GM23338 (cell line): ENCODE measurements at regions not wholly inside any gene's neighbourhood (a gene's known extent, or its start where the extent isn't known, plus 50 kb on each side); places are given as distances from the start of the nearest gene placed in this dataset.

Source experiments
- ATAC-seq: fragments of 200-7000 bp; cut with Tn5 transposase; 3 replicates; pipeline ENCODE4 v1.9.1; 2020
- DNase-seq: peaks from one replicate; pipeline ENCODE4 v3.0.0-alpha.2; 2015; ENCODE audit warnings: low spot score
- H2AFZ ChIP-seq: fragments of 200-600 bp; sonication (generic); 2 replicates; pipeline ENCODE4 v1.8.0; 2016; ENCODE audit warnings: antibody characterized with exemption, mild to moderate bottlenecking, moderate library complexity
- H3F3A ChIP-seq: fragments of 200-600 bp; sonication (generic); replicated peaks from 2 replicates; pipeline ENCODE4 v1.8.0; 2017; ENCODE audit warnings: antibody characterized with exemption, mixed run types, low read depth
- H3K27ac ChIP-seq: fragments of 200-600 bp; sonication (generic); 2 replicates; pipeline ENCODE4 v1.6.1; 2016; ENCODE audit warnings: low read depth
- H3K27me3 ChIP-seq: fragments of 200-600 bp; sonication (generic); 2 replicates; pipeline ENCODE4 v1.8.0; 2016; ENCODE audit warnings: mild to moderate bottlenecking, mixed run types, moderate library complexity; ENCODE audit not compliant: insufficient read depth
- H3K36me3 ChIP-seq: fragments of 200-600 bp; sonication (generic); 2 replicates; pipeline ENCODE4 v1.8.0; 2016; ENCODE audit warnings: mild to moderate bottlenecking; ENCODE audit not compliant: insufficient read depth
- H3K4me1 ChIP-seq: fragments of 200-600 bp; sonication (generic); 2 replicates; pipeline ENCODE4 v1.8.0; 2016; ENCODE audit warnings: mild to moderate bottlenecking, moderate library complexity; ENCODE audit not compliant: insufficient read depth
- H3K4me2 ChIP-seq: fragments of 200-600 bp; sonication (generic); 2 replicates; pipeline ENCODE4 v1.7.1; 2017; ENCODE audit warnings: mixed run types
- H3K4me3 ChIP-seq: fragments of 200-600 bp; sonication (generic); 2 replicates; pipeline ENCODE4 v1.6.1; 2016; ENCODE audit warnings: mixed run types
- H3K79me2 ChIP-seq: fragments of 200-600 bp; sonication (generic); replicated peaks from 2 replicates; pipeline ENCODE4 v1.8.0; 2017; ENCODE audit warnings: mild to moderate bottlenecking; ENCODE audit not compliant: insufficient read depth
- H3K9me2 ChIP-seq: fragments of 200-600 bp; sonication (generic); 2 replicates; pipeline ENCODE4 v1.8.0; 2017; ENCODE audit not compliant: insufficient read depth
- H4K20me1 ChIP-seq: fragments of 200-600 bp; sonication (generic); replicated peaks from 2 replicates; pipeline ENCODE4 v1.8.0; 2017; ENCODE audit warnings: mild to moderate bottlenecking; ENCODE audit not compliant: insufficient read depth
- H3K27ac Mint-ChIP-seq: 2 replicates; pipeline ENCODE4 v1.8.0; 2020; ENCODE audit warnings: inconsistent platforms, mild to moderate bottlenecking, moderate library complexity, mixed read lengths
- H3K27me3 Mint-ChIP-seq: 3 replicates; pipeline ENCODE4 v1.8.0; 2022; ENCODE audit warnings: low read depth, mild to moderate bottlenecking, moderate library complexity, mixed read lengths, inconsistent platforms; ENCODE audit not compliant: insufficient read depth, poor library complexity
- H3K36me3 Mint-ChIP-seq: 3 replicates; pipeline ENCODE4 v1.8.0; 2021; ENCODE audit warnings: low read depth, mild to moderate bottlenecking, inconsistent platforms, moderate library complexity, mixed read lengths
- H3K4me1 Mint-ChIP-seq: 3 replicates; pipeline ENCODE4 v1.8.0; 2020; ENCODE audit warnings: mild to moderate bottlenecking, inconsistent platforms, mixed read lengths
- H3K4me3 Mint-ChIP-seq: 3 replicates; pipeline ENCODE4 v1.8.0; 2021; ENCODE audit warnings: moderate library complexity, mild to moderate bottlenecking, inconsistent platforms, mixed read lengths
- H3K9me3 Mint-ChIP-seq: 3 replicates; pipeline ENCODE4 v1.8.0; 2020; ENCODE audit warnings: moderate library complexity, mild to moderate bottlenecking, inconsistent platforms, mixed read lengths
- CREB1 ChIP-seq: fragments of 250-450 bp; sonication (Bioruptor Pico); IDR thresholded peaks from 2 replicates; pipeline ENCODE4 v1.5.0; 2020; ENCODE audit warnings: low read depth, mild to moderate bottlenecking, moderate library complexity
- ETS1 ChIP-seq: IDR thresholded peaks from 2 replicates; pipeline ENCODE4 v1.6.1; 2016; ENCODE audit warnings: antibody characterized with exemption
- EZH2 ChIP-seq: fragments of 200-600 bp; sonication (generic); IDR thresholded peaks from one replicate; pipeline ENCODE4 v1.8.0; 2017; ENCODE audit warnings: antibody characterized with exemption, mild to moderate bottlenecking, low read depth; ENCODE audit not compliant: unreplicated experiment
- EZH2phosphoT487 ChIP-seq: fragments of 200-600 bp; sonication (generic); IDR thresholded peaks from one replicate; pipeline ENCODE4 v1.8.1; 2018; ENCODE audit warnings: antibody characterized with exemption; ENCODE audit not compliant: unreplicated experiment
- JUNB ChIP-seq: IDR thresholded peaks from one replicate; pipeline ENCODE4 v1.6.1; 2016; ENCODE audit warnings: antibody characterized with exemption; ENCODE audit not compliant: unreplicated experiment
- NANOG ChIP-seq: IDR thresholded peaks from 2 replicates; pipeline ENCODE4 v1.6.1; 2016; ENCODE audit warnings: antibody characterized with exemption, borderline replicate concordance
- POLR2AphosphoS5 ChIP-seq: IDR thresholded peaks from 2 replicates; pipeline ENCODE4 v1.6.1; 2016; ENCODE audit warnings: antibody characterized with exemption, low read depth
- STAT1 ChIP-seq: IDR thresholded peaks from one replicate; pipeline ENCODE4 v1.6.1; 2016; ENCODE audit warnings: antibody characterized with exemption; ENCODE audit not compliant: unreplicated experiment
- ZNF114 ChIP-seq: fragments of 250-450 bp; sonication (Bioruptor Pico); IDR thresholded peaks from 2 replicates; pipeline ENCODE4 v1.5.0; 2020; ENCODE audit warnings: mild to moderate bottlenecking, moderate library complexity
- ZNF331 ChIP-seq: fragments of 250-450 bp; sonication (Bioruptor Pico); IDR thresholded peaks from 2 replicates; pipeline ENCODE4 v1.5.0; 2020; ENCODE audit warnings: low read depth, mild to moderate bottlenecking, moderate library complexity
- TF ChIP-seq, protein P1 (sequence below), 2 experiments: fragments of 200-600 bp in 1 of 2; sonication (generic) in 1 of 2; conservative IDR thresholded peaks; 2 replicates each; pipeline versions ENCODE4 v1.5.1 to v1.6.1; 2016 to 2017; ENCODE audit warnings: antibody characterized with exemption in 2 of 2, low read depth in 2 of 2, mild to moderate bottlenecking in 2 of 2, moderate library complexity in 1 of 2
- TF ChIP-seq, protein P2 (sequence below): IDR thresholded peaks from one replicate; pipeline ENCODE4 v1.6.1; 2018; ENCODE audit warnings: antibody characterized with exemption; ENCODE audit not compliant: unreplicated experiment
- TF ChIP-seq, protein P3 (sequence below): fragments of 250-450 bp; sonication (Bioruptor Pico); IDR thresholded peaks from 2 replicates; pipeline ENCODE4 v1.5.0; 2020; ENCODE audit warnings: mild to moderate bottlenecking, moderate library complexity

- Histone ChIP-seq H3K36me3 (no peaks in the 10 kb centered on the region), H3F3A (no peaks in the 10 kb centered on the region), H2AFZ (no peak overlapping the region; the same call in 1 of the 2 replicates), H3K9me2 (no peaks in the 10 kb centered on the region), H3K79me2 (no peaks in the 10 kb centered on the region), H3K4me3 (no peak overlapping the region), H3K27ac (no peak overlapping the region), H4K20me1 (no peaks in the 10 kb centered on the region), H3K27me3 (no peaks in the 10 kb centered on the region), H3K4me1 (no peaks in the 10 kb centered on the region; the same call in 1 of the 2 replicates), H3K4me2 (no peak overlapping the region)
- peaks cover 16% of the 10 kb centered on the region; the same call in 2 of the 3 replicates for H3K36me3 Mint-ChIP-seq
- DNase-seq (no peak), ATAC-seq (no peak)
- peaks cover 2% of the 10 kb centered on the region for H3K27me3 Mint-ChIP-seq
- no peaks in the 10 kb centered on the region for H3K4me1 Mint-ChIP-seq
- TF ChIP-seq, protein P1, sequence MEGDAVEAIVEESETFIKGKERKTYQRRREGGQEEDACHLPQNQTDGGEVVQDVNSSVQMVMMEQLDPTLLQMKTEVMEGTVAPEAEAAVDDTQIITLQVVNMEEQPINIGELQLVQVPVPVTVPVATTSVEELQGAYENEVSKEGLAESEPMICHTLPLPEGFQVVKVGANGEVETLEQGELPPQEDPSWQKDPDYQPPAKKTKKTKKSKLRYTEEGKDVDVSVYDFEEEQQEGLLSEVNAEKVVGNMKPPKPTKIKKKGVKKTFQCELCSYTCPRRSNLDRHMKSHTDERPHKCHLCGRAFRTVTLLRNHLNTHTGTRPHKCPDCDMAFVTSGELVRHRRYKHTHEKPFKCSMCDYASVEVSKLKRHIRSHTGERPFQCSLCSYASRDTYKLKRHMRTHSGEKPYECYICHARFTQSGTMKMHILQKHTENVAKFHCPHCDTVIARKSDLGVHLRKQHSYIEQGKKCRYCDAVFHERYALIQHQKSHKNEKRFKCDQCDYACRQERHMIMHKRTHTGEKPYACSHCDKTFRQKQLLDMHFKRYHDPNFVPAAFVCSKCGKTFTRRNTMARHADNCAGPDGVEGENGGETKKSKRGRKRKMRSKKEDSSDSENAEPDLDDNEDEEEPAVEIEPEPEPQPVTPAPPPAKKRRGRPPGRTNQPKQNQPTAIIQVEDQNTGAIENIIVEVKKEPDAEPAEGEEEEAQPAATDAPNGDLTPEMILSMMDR (conservative IDR thresholded peaks at IDR 0.05; ENCODE audit: low read depth in 2 of 2), result no peak
- TF ChIP-seq EZH2, result no peak
- TF ChIP-seq, protein P2, sequence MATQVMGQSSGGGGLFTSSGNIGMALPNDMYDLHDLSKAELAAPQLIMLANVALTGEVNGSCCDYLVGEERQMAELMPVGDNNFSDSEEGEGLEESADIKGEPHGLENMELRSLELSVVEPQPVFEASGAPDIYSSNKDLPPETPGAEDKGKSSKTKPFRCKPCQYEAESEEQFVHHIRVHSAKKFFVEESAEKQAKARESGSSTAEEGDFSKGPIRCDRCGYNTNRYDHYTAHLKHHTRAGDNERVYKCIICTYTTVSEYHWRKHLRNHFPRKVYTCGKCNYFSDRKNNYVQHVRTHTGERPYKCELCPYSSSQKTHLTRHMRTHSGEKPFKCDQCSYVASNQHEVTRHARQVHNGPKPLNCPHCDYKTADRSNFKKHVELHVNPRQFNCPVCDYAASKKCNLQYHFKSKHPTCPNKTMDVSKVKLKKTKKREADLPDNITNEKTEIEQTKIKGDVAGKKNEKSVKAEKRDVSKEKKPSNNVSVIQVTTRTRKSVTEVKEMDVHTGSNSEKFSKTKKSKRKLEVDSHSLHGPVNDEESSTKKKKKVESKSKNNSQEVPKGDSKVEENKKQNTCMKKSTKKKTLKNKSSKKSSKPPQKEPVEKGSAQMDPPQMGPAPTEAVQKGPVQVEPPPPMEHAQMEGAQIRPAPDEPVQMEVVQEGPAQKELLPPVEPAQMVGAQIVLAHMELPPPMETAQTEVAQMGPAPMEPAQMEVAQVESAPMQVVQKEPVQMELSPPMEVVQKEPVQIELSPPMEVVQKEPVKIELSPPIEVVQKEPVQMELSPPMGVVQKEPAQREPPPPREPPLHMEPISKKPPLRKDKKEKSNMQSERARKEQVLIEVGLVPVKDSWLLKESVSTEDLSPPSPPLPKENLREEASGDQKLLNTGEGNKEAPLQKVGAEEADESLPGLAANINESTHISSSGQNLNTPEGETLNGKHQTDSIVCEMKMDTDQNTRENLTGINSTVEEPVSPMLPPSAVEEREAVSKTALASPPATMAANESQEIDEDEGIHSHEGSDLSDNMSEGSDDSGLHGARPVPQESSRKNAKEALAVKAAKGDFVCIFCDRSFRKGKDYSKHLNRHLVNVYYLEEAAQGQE, result no peak
- no peak for TF ChIP-seq CREB1 (CRISPR knock-in tag)
- no peak for TF ChIP-seq ZNF331
- no peak for TF ChIP-seq POLR2AphosphoS5
- TF ChIP-seq, protein P3, sequence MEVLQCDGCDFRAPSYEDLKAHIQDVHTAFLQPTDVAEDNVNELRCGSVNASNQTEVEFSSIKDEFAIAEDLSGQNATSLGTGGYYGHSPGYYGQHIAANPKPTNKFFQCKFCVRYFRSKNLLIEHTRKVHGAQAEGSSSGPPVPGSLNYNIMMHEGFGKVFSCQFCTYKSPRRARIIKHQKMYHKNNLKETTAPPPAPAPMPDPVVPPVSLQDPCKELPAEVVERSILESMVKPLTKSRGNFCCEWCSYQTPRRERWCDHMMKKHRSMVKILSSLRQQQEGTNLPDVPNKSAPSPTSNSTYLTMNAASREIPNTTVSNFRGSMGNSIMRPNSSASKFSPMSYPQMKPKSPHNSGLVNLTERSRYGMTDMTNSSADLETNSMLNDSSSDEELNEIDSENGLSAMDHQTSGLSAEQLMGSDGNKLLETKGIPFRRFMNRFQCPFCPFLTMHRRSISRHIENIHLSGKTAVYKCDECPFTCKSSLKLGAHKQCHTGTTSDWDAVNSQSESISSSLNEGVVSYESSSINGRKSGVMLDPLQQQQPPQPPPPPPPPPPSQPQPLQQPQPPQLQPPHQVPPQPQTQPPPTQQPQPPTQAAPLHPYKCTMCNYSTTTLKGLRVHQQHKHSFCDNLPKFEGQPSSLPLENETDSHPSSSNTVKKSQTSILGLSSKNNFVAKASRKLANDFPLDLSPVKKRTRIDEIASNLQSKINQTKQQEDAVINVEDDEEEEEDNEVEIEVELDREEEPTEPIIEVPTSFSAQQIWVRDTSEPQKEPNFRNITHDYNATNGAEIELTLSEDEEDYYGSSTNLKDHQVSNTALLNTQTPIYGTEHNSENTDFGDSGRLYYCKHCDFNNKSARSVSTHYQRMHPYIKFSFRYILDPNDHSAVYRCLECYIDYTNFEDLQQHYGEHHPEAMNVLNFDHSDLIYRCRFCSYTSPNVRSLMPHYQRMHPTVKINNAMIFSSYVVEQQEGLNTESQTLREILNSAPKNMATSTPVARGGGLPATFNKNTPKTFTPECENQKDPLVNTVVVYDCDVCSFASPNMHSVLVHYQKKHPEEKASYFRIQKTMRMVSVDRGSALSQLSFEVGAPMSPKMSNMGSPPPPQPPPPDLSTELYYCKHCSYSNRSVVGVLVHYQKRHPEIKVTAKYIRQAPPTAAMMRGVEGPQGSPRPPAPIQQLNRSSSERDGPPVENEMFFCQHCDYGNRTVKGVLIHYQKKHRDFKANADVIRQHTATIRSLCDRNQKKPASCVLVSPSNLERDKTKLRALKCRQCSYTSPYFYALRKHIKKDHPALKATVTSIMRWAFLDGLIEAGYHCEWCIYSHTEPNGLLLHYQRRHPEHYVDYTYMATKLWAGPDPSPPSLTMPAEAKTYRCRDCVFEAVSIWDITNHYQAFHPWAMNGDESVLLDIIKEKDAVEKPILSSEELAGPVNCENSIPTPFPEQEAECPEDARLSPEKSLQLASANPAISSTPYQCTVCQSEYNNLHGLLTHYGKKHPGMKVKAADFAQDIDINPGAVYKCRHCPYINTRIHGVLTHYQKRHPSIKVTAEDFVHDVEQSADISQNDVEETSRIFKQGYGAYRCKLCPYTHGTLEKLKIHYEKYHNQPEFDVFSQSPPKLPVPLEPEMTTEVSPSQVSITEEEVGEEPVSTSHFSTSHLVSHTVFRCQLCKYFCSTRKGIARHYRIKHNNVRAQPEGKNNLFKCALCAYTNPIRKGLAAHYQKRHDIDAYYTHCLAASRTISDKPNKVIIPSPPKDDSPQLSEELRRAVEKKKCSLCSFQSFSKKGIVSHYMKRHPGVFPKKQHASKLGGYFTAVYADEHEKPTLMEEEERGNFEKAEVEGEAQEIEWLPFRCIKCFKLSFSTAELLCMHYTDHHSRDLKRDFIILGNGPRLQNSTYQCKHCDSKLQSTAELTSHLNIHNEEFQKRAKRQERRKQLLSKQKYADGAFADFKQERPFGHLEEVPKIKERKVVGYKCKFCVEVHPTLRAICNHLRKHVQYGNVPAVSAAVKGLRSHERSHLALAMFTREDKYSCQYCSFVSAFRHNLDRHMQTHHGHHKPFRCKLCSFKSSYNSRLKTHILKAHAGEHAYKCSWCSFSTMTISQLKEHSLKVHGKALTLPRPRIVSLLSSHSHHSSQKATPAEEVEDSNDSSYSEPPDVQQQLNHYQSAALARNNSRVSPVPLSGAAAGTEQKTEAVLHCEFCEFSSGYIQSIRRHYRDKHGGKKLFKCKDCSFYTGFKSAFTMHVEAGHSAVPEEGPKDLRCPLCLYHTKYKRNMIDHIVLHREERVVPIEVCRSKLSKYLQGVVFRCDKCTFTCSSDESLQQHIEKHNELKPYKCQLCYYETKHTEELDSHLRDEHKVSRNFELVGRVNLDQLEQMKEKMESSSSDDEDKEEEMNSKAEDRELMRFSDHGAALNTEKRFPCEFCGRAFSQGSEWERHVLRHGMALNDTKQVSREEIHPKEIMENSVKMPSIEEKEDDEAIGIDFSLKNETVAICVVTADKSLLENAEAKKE, result no peak
- no peak for TF ChIP-seq NANOG
- no peak for TF ChIP-seq EZH2phosphoT487
- TF ChIP-seq ETS1, result no peak
- no peak for TF ChIP-seq ZNF114 (CRISPR knock-in tag)
- TF ChIP-seq JUNB, result no peak
- no peak for TF ChIP-seq STAT1
- peaks cover 27% of the 10 kb centered on the region for H3K9me3 Mint-ChIP-seq
- H3K27ac Mint-ChIP-seq, result no peak overlapping the region
- H3K4me3 Mint-ChIP-seq, result no peak overlapping the region
These were observed 179.6 kb upstream of the HTR2A start for GRCh38 chr13:47076500-47076899.
